Hepatocyte (in vitro differentiated cells): ENCODE measurements at regions not wholly inside any gene's neighbourhood (a gene's known extent, or its start where the extent isn't known, plus 50 kb on each side); places are given as distances from the start of the nearest gene placed in this dataset.

Experiments
- CTCF ChIP-seq: fragments of 200-600 bp; sonication (generic); IDR thresholded peaks from 2 replicates; pipeline ENCODE4 v1.5.1; 2016; ENCODE audit warnings: antibody characterized with exemption, mild to moderate bottlenecking; ENCODE audit not compliant: poor library complexity
- EZH2 ChIP-seq: fragments of 200-600 bp; sonication (generic); IDR thresholded peaks from 2 replicates; pipeline ENCODE4 v1.6.1; 2016; ENCODE audit warnings: antibody characterized with exemption, mild to moderate bottlenecking, borderline replicate concordance

GRCh38 chr15:53837263-53837662 lies 77.8 kb upstream of the WDR72 start:
- TF ChIP-seq CTCF (no peak), EZH2 (no peak)
